Endothelial cell of umbilical vein (primary cell): ENCODE measurements at regions not wholly inside any gene's neighbourhood (a gene's known extent, or its start where the extent isn't known, plus 50 kb on each side); places are given as distances from the start of the nearest gene placed in this dataset.

ENCODE experiments used
- BruUV-seq: library from RNA; stranded (reverse); fragments of 400-500 nt; replicated peaks from 2 replicates; lab custom pipeline; 2021; lab: Mats Ljungman, UMichigan
- CTCF ChIA-PET: fragments of 300-600, 350-600 bp; sonication (Branson Sonifier 250); formaldehyde crosslinking; loops from one replicate; lab custom pipeline; 2021; ENCODE audit warnings: antibody characterized with exemption, inconsistent platforms; lab: Charles Lee
- POLR2A ChIA-PET: fragments of 300-600, 350-600 bp; sonication (Branson Sonifier 250); formaldehyde crosslinking; loops from one replicate; lab custom pipeline; 2021; ENCODE audit warnings: antibody characterized with exemption, inconsistent platforms; lab: Charles Lee
- DNase-seq: peaks from one replicate; pipeline ENCODE4 v3.0.0-alpha.2; 2011; ENCODE audit warnings: low read depth, low spot score
- FAIRE-seq: peaks from 2 replicates; lab custom pipeline; 2011; peaks lifted over from hg19 to GRCh38; lab: Jason Lieb, UNC
- H2AFZ ChIP-seq: 2 replicates; pipeline ENCODE4 v1.6.0; 2012; ENCODE audit warnings: low read depth, low read length, control low read depth, inconsistent platforms
- H3K27ac ChIP-seq: 2 replicates; pipeline ENCODE4 v1.5.1; 2011; ENCODE audit warnings: low read depth, mild to moderate bottlenecking, control low read depth, low read length, moderate library complexity; ENCODE audit not compliant: insufficient read depth
- H3K27me3 ChIP-seq, 2 experiments: 2 replicates each; pipeline versions ENCODE4 v1.6.0 to v1.6.1; 2011; ENCODE audit warnings: low read length in 2 of 2, mixed read lengths in 1 of 2; ENCODE audit not compliant: control insufficient read depth in 2 of 2, insufficient read depth in 2 of 2
- H3K36me3 ChIP-seq, 2 experiments: 2 replicates in 1 of 2; 3 replicates in 1 of 2; pipeline ENCODE4 v1.5.1; 2011; ENCODE audit warnings: low read length in 2 of 2, mild to moderate bottlenecking in 1 of 2, moderate library complexity in 1 of 2; ENCODE audit not compliant: control insufficient read depth in 2 of 2, insufficient read depth in 2 of 2; ENCODE audit errors: extremely low read depth in 1 of 2
- H3K4me1 ChIP-seq: 3 replicates; pipeline ENCODE4 v1.5.1; 2011; ENCODE audit warnings: mild to moderate bottlenecking, low read length; ENCODE audit not compliant: control insufficient read depth, insufficient read depth; ENCODE audit errors: extremely low read depth
- H3K4me2 ChIP-seq: 2 replicates; pipeline ENCODE4 v1.6.1; 2011; ENCODE audit warnings: low read length, control low read depth, mixed read lengths; ENCODE audit not compliant: insufficient read depth
- H3K4me3 ChIP-seq, 3 experiments: fragments of 200-600 bp in 1 of 3; sonication (generic), shearing (Covaris generic) in 1 of 3; replicated peaks in 1 of 3; 2 replicates each; pipeline ENCODE4 v1.5.1; 2011 to 2016; ENCODE audit warnings: control low read depth in 3 of 3, low read length in 3 of 3, mild to moderate bottlenecking in 2 of 3, inconsistent platforms in 1 of 3, low read depth in 1 of 3, moderate library complexity in 1 of 3; ENCODE audit not compliant: insufficient read depth in 1 of 3
- H3K79me2 ChIP-seq: 2 replicates; pipeline ENCODE4 v1.6.0; 2012; ENCODE audit warnings: low read length, inconsistent platforms; ENCODE audit not compliant: control insufficient read depth, insufficient read depth
- H3K9ac ChIP-seq: replicated peaks from 2 replicates; pipeline ENCODE3; 2011; ENCODE audit warnings: low read length, control low read depth; ENCODE audit not compliant: insufficient read depth; ENCODE audit errors: extremely low read depth
- H3K9me1 ChIP-seq: replicated peaks from 3 replicates; pipeline ENCODE4 v1.6.0; 2011; ENCODE audit warnings: mild to moderate bottlenecking, low read length; ENCODE audit not compliant: control insufficient read depth, insufficient read depth; ENCODE audit errors: extremely low read depth
- H3K9me3 ChIP-seq: replicated peaks from 2 replicates; pipeline ENCODE4 v1.5.1; 2012; ENCODE audit warnings: low read length, inconsistent platforms; ENCODE audit not compliant: control insufficient read depth, insufficient read depth
- H4K20me1 ChIP-seq: replicated peaks from 2 replicates; pipeline ENCODE3; 2011; ENCODE audit warnings: mild to moderate bottlenecking, low read length; ENCODE audit not compliant: control insufficient read depth, insufficient read depth; ENCODE audit errors: extremely low read depth
- CTCF ChIP-seq, 2 donors: IDR thresholded peaks; 1 replicate in 1 of 2; 2 replicates in 1 of 2; pipeline ENCODE4 v1.5.1; 2011; ENCODE audit warnings: low read length in 2 of 2, mild to moderate bottlenecking in 2 of 2, moderate library complexity in 2 of 2, control low read depth in 1 of 2, inconsistent platforms in 1 of 2, low read depth in 1 of 2; ENCODE audit not compliant: insufficient read depth in 1 of 2; ENCODE audit errors: extremely low read depth in 1 of 2
- EZH2 ChIP-seq: IDR thresholded peaks from 2 replicates; pipeline ENCODE4 v1.6.1; 2012; ENCODE audit warnings: borderline replicate concordance, low read depth, mild to moderate bottlenecking, moderate library complexity, low read length, inconsistent platforms; ENCODE audit not compliant: severe bottlenecking
- FOS ChIP-seq: IDR thresholded peaks from 2 replicates; pipeline ENCODE4 v1.6.1; 2011; ENCODE audit warnings: mild to moderate bottlenecking, low read length, moderate library complexity, borderline replicate concordance; ENCODE audit not compliant: insufficient read depth
- GATA2 ChIP-seq: IDR thresholded peaks from 2 replicates; pipeline ENCODE4 v1.7.0; 2011; ENCODE audit warnings: low read depth, mild to moderate bottlenecking, moderate library complexity, mixed read lengths, low read length; ENCODE audit not compliant: insufficient read length, insufficient read depth
- JUN ChIP-seq: IDR thresholded peaks from 2 replicates; pipeline ENCODE4 v1.6.1; 2011; ENCODE audit warnings: borderline replicate concordance, low read depth; ENCODE audit not compliant: insufficient read length, insufficient read depth
- MYC ChIP-seq: IDR thresholded peaks from one replicate; pipeline ENCODE4 v1.6.1; 2011; ENCODE audit warnings: mild to moderate bottlenecking, low read depth, low read length
- POLR2A ChIP-seq: IDR thresholded peaks from 2 replicates; pipeline ENCODE4 v1.6.1; 2012; ENCODE audit warnings: low read depth, mild to moderate bottlenecking, control low read depth, low read length
- POLR2AphosphoS5 ChIP-seq: IDR thresholded peaks from 2 replicates; pipeline ENCODE4 v1.6.1; 2012; ENCODE audit warnings: low read depth, mild to moderate bottlenecking, control low read depth, low read length, moderate library complexity; ENCODE audit not compliant: insufficient read depth
- dilution Hi-C: fragments of 300-500 bp; cut with MboI; formaldehyde crosslinking; loops from one replicate; pipeline ENCODE4 v1.15.0; 2019; ENCODE audit warnings: low sequenced_read_pairs; ENCODE audit not compliant: extremely low pct_ligation_motif_present
- intact Hi-C: fragments of 100-400 bp; cut with micrococcal nuclease; formaldehyde crosslinking; loops from one replicate; pipeline ENCODE4 v1.10.0; 2022
- TF ChIP-seq, protein P1 (sequence below): IDR thresholded peaks from 2 replicates; pipeline ENCODE4 v1.6.1; 2011; ENCODE audit not compliant: insufficient read depth, insufficient read length

- H3K9me3 ChIP-seq = no peaks in the 10 kb centered on the region
- no peaks in the 10 kb centered on the region for H3K79me2 ChIP-seq
- TF ChIP-seq MYC (no peak), FOS (no peak), CTCF (IDR thresholded peaks at IDR 0.05; ENCODE audit: extremely low read depth in 1 of 2, insufficient read depth in 1 of 2, low read depth in 1 of 2, low read length in 2 of 2) (no peak), POLR2AphosphoS5 (no peak), GATA2 (no peak)
- TF ChIP-seq, protein P1, sequence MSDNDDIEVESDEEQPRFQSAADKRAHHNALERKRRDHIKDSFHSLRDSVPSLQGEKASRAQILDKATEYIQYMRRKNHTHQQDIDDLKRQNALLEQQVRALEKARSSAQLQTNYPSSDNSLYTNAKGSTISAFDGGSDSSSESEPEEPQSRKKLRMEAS = no peak
- no TSS peak for BruUV-seq
- POLR2A ChIA-PET = no interaction called here
- H4K20me1 ChIP-seq = no peaks in the 10 kb centered on the region
- FAIRE-seq (no peak), DNase-seq (no peak)
- no peak overlapping the region for H3K9ac ChIP-seq
- H3K9me1 ChIP-seq = no peaks in the 10 kb centered on the region
- dilution Hi-C loops = no loop called here
- H3K4me3 ChIP-seq = no peak overlapping the region
- no peaks in the 10 kb centered on the region for H3K4me1 ChIP-seq
- H3K27ac ChIP-seq = no peak overlapping the region
- no peak overlapping the region for H3K4me2 ChIP-seq
- H3K27me3 ChIP-seq = no peaks in the 10 kb centered on the region
- intact Hi-C loops = no loop called here
- H3K36me3 ChIP-seq = no peaks in the 10 kb centered on the region
- CTCF ChIA-PET = no interaction called here
- H2AFZ ChIP-seq = no peak overlapping the region
Observed at GRCh38 chr3:176208915-176209314, 988.4 kb downstream of the TBL1XR1 start.

- Histone ChIP-seq H4K20me1 (no peaks in the 10 kb centered on the region), H3K9me3 (no peaks in the 10 kb centered on the region), H3K27me3 (no peaks in the 10 kb centered on the region), H3K9ac (no peak overlapping the region), H3K4me2 (no peak overlapping the region), H2AFZ (no peak overlapping the region), H3K27ac (no peak overlapping the region), H3K4me3 (no peak overlapping the region), H3K9me1 (no peaks in the 10 kb centered on the region), H3K36me3 (no peaks in the 10 kb centered on the region), H3K79me2 (no peaks in the 10 kb centered on the region), H3K4me1 (no peaks in the 10 kb centered on the region)
- no peak for TF ChIP-seq POLR2A
- no peak for TF ChIP-seq POLR2AphosphoS5
- TF ChIP-seq, protein P1 = no peak
- TF ChIP-seq FOS = no peak
- no peak for TF ChIP-seq MYC
- TF ChIP-seq JUN = no peak
- TF ChIP-seq GATA2 = no peak
- TF ChIP-seq CTCF (IDR thresholded peaks at IDR 0.05; ENCODE audit: extremely low read depth in 1 of 2, insufficient read depth in 1 of 2, low read depth in 1 of 2, low read length in 2 of 2) = no peak
- no peak for TF ChIP-seq EZH2
- BruUV-seq = no TSS peak
- intact Hi-C loops (no loop called here), dilution Hi-C loops (no loop called here)
- CTCF ChIA-PET = no interaction called here
- POLR2A ChIA-PET = no interaction called here
- DNase-seq (no peak), FAIRE-seq (no peak)
Observed at GRCh38 chr3:176208283-176208682, 989.0 kb downstream of the TBL1XR1 start.
